COLO829 (cell line): ENCODE measurements at regions not wholly inside any gene's neighbourhood (a gene's known extent, or its start where the extent isn't known, plus 50 kb on each side); places are given as distances from the start of the nearest gene placed in this dataset.

Experiments used
- DNase-seq: peaks from one replicate; pipeline ENCODE4 v3.0.0; 2012; ENCODE audit warnings: low spot score

- no peak for DNase-seq
Measured at GRCh38 chr1:103854279-103854678, 104.6 kb downstream of the AMY1C start.

GRCh38 chr1:103859721-103860120, 110.0 kb downstream of the AMY1C start:
- DNase-seq, result no peak

DNA sequence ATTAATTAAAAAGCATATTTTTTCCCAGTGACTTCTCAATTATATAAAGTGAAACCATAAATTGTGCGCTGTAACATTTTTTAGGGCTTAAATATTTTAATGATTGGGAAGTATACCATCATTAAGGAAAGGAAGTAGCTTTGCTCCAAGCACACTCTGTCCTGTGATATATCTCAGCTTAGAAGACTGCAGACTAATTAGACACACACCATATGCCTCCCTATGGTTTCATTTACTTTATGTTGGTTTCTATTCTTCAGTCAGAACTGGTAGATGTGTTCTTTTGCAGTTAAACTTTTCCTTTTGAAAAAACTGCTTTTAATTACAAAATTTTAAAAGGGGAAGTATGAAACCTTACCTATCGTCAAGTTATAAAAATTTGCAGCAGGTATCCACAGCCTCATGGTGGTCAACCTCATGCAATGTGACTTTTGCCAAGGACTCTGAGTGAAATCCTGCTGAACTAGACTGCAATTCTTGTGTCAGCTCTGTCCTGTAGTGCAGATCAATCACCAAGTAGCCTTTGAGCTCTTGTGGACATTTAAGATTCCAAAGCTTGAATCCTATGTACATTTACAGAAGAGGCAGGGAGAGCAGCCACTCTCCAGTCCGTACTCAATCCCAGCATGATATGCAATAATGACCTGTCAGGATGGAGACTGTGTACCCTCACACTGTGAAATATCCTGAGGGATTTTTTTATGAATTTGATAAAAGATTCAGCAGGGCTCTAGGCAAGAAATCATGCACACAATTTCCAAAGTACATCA, 149.1 kb downstream of the AMY1C start:
- DNase-seq, result no peak

GRCh38 chr1:103900005-103900404, 150.3 kb downstream of the AMY1C start:
- no peak for DNase-seq

- DNase-seq, result no peak
Measured at GRCh38 chr1:103901072-103901471, 151.4 kb downstream of the AMY1C start.

DNA sequence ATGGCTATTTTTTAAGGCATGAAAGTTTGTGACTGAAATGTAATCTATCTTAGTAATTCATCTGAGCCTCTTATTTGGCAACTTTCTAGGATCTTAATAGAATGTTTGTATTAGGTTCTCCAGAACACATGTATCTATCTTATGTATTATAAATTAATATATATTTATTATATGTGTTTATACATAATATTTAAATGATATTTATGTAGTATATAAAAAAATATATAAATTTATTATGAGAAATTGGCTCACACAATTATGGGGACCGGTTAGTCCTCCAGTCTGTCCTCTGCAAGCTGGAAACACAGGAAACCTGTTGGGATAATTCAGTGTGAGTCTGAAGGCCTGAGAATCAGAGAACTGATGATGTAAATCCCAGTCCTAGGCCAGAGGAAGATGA, 155.7 kb downstream of the AMY1C start:
- no peak for DNase-seq

DNA sequence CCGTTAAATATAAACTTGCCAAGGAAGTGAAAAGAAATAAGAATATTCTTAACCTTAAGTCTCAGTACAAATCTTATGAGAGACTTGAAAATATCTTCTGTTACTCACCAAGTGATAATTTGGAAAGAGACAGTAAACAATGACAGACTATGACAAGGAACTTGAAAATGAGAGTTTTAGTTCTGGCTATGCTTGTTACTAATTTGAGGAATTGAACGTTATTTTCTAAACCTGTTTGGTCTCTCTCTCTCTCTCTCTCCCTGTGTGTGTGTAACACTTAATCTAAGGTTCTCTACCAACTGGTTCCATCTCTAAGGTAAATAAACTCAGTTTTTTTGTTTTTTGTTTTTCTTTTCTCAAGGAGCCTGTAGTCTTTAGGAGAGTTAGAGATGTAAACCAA, 161.8 kb downstream of the AMY1C start:
- DNase-seq, result no peak

DNA sequence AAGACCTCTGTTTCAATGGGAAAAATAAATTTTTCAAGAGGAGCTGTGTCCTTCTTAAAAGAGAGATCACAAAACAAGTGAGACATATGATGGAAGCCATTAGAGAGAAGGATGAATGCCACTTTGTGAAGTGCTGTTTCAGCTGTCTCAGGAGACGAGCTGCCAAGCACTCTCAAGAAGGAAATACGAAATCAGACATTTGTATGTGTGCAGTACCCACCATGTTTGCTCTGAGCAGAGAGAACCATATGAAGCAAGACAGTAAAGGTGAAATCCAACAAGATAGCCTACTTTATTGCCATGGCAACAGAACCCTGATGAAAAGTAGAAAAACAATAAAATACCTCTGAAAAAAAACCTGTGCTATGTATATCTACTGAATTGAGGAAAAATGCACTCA, 168.1 kb downstream of the AMY1C start:
- no peak for DNase-seq

GRCh38 chr1:103931891-103932290, 182.2 kb downstream of the AMY1C start:
- no peak for DNase-seq

- DNase-seq, result no peak
Measured at GRCh38 chr1:103937763-103938357, 188.2 kb downstream of the AMY1C start.

- no peak for DNase-seq
Measured at GRCh38 chr1:103941086-103941485, 191.4 kb downstream of the AMY1C start.

DNA sequence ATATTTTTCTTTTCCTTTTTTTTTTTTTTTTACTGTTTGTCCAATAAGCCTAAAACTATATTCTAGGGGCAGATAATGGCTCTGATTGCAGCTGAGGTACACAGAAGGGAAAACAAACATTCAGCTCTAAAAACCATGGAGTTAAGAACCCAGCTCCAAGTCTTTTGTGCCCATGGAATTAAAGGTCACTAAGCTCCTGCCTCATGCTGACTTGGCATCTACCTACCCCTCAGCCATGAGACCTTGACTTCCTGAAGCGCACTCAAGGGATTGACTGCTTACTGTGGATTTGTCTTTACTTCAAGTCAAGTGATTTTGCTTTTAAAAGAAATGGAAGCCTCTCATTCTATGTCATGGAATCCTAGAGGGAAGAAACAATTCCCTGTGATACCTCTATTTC, 192.3 kb downstream of the AMY1C start:
- no peak for DNase-seq

- no peak for DNase-seq
Measured at GRCh38 chr1:103945774-103946173, 196.1 kb downstream of the AMY1C start.

DNA sequence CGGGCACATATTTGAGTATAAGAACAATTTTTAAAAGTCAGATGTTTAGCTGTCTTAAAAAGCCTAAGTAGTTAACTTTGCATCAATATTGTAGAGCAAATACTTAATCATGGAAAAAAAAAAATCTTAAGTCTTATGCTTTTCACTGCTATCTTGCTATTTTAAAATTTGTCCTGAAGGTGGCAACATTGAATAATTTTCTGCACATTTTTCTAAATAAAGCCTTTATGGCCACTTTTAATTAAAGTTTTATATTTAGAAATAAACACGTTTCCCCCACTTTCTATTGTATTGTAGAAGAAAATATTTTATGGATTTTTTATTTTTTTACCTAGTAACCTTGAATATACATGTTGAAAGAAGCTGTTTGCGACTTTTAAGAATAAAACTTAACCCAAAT, 198.8 kb downstream of the AMY1C start:
- no peak for DNase-seq

DNA sequence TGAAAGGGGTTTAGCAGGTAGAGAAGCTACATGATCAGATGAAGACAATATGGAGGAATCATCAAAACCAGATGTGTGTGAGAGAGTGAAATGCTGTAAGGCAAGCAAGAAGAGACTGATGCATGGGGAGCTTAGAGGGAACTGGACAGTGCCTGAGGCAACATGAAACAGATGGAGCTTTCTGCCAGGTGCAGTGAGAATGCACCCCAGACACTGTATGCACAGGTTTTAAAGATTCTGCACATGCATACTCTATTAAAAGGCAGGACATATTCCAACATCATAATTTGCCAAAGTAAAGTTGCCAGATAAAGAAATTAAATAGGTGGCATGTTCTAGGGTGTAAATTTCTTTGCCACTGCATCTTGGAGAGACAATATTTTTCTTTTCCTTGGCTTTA, 200.1 kb downstream of the AMY1C start:
- DNase-seq, result no peak

- DNase-seq, result no peak
Measured at GRCh38 chr1:103953386-103953785, 203.7 kb downstream of the AMY1C start.

DNA sequence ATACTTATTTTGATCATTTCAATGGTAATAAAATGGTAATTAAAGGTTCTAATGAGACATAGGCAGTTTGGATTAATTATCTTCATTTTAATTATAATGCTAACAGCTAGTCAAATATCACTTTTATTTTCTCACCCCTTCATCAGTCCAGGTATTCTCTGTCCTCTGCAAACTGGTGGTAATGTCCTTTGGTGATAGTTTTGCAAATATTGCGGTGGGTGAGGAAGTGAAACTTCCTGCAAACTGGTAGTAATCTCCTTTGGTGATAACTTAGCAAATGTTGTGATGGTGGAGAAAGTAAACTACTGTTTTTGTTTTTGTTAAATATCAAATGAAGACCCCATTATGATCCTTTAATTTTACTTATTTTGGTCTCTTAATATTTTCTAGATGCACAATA, 209.0 kb downstream of the AMY1C start:
- no peak for DNase-seq

- no peak for DNase-seq
Measured at GRCh38 chr1:103959565-103959964, 209.9 kb downstream of the AMY1C start.

DNA sequence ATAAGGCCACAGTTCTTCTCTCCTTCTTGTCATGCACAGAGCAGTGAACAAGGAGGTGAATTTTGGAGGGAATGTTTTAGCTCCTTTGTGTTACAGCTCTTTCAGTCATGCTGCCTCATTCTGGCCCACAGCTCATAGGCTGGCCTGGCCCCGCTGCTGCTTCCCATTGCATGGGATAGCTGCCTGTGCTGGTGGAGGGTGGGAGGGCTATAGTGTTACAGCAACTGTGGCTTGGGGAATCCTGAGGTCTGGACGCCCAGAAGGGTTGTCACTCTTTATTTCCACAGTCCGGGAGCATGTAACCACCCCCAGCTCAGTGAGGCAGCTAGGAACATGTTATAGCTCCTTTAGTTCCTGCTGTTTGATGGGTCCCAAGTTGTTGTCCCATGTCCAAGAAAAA, 210.3 kb downstream of the AMY1C start:
- DNase-seq, result no peak

DNA sequence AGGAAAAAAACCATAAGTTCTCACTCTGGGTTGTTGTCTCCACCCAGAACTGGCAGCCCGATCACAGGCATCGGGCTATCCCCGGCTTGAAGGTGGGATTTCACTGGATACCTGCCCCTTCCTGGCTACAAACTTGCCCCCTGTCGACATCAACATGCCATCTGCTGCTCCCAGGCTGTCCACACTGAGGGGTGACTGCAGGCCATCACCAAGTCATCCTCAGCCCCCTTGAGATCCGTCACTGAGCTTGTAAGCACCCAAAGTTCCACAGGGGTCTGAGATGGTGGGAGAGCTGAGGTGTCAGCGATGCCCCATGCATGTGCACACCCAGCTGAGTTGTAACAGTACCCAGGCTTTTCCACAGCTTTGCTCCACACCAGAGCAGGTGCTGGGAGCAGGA, 211.0 kb downstream of the AMY1C start:
- DNase-seq, result no peak

DNA sequence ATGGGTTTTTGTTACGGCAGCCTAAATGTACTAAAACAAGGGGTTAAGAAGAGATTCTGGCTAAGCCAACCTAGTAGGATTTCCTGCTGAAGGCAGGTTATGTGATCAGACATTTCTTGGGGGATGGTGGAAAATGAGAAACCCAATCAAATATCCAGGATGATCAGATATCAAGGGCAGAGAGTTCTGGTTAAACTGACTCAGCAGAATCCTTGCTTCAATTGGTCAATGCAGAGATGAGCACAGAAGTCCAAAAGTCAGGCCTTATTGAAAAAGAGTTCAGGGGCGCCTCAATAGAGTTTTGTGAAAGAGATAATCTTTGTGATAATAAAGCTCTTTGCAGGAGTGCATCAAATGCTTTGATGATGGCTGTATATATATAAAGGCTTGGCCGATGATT, 237.1 kb downstream of the AMY1C start:
- DNase-seq, result no peak

DNA sequence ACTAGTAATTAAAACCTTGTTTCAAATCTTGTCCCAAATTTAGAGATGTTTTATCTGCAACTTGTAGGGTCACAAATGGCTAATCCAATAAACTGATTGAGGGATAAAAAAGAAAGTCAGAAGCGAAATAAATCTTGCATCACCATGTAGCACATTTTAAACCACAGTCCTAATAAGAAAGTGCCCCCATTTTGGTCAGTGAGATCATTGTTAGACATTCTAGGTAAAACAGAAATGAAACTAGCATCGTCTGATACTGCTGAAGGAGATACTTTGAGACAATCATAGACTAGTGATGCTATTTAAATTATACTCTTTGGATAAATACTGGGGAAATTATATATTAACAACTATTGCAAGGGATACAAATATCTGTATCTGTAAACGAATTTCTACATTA, 247.9 kb downstream of the AMY1C start:
- no peak for DNase-seq

DNA sequence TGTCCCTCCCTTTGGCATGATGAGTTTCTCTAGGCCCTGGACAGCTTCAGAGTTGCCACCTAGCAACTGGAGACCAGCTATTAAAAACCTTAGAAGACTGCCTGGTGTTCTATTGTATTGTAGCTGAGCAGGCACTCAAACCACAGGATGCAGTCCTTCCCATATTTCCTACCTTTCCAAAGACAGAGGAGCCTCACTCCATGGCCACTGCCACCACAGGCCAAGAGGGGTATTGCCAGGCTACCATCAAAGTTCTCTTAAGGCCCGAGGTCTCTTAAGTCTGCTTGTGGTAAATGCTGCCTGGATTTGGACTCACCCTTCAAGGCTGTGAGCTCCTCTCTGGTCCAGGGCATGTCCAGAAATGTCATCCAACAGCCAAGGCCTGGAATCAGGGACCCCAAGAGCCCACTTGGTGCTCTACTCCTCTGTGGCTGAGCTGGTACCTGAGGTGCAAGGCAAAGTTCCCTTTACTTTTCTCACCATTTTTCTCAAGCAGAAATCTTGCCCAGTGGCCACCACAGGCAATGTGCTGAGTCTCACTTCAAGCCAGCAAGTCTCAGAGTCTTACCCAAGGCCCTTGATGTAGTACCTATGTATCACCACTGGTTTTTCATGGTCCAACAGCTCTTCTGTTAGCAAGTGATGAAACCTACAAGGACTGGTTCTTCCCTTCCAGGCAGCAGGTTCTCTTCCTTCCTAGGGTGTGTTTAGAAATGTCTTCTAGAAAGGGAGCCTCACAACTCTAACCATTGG, 269.4 kb downstream of the AMY1C start:
- DNase-seq, result no peak
